ENCODE measurements at regions not wholly inside any gene's neighbourhood (a gene's known extent, or its start where the extent isn't known, plus 50 kb on each side); places are given as distances from the start of the nearest gene placed in this dataset.
"Not testable (repeated sequence)": the region's sequence is repeated elsewhere in the genome, so short reads cannot be mapped to it uniquely, and the experiment has no call there.

GRCh38 chr10:23581906-23582450 is 143.1 kb downstream of the OTUD1 start:
- Mint-ChIP-seq H3K4me3 (no peak overlapping the region), H3K36me3 (ENCODE audit: low read depth) (no peaks in the 10 kb centered on the region), H3K27me3 (ENCODE audit: insufficient read depth) (no peaks in the 10 kb centered on the region), H3K9me3 (no peaks in the 10 kb centered on the region), H3K27ac (no peak overlapping the region), H3K4me1 (ENCODE audit: low read depth) (no peaks in the 10 kb centered on the region)
- TF ChIP-seq CTCF (IDR thresholded peaks at IDR 0.05), result no peak
- no peak for DNase-seq

- Mint-ChIP-seq H3K36me3 (ENCODE audit: low read depth) (no peaks in the 10 kb centered on the region), H3K9me3 (peaks cover 16% of the 10 kb centered on the region), H3K27me3 (ENCODE audit: insufficient read depth) (no peaks in the 10 kb centered on the region), H3K4me3 (no peak overlapping the region), H3K4me1 (ENCODE audit: low read depth) (no peaks in the 10 kb centered on the region), H3K27ac (no peak overlapping the region)
- DNase-seq, result no peak
- no peak for TF ChIP-seq CTCF (IDR thresholded peaks at IDR 0.05)
These were observed 145.5 kb downstream of the OTUD1 start for GRCh38 chr10:23584396-23584795.

GRCh38 chr10:23585186-23585585 is 146.3 kb downstream of the OTUD1 start:
- H3K4me3 Mint-ChIP-seq, result no peak overlapping the region
- H3K9me3 Mint-ChIP-seq, result peaks cover 17% of the 10 kb centered on the region
- no peak for TF ChIP-seq CTCF (IDR thresholded peaks at IDR 0.05)
- H3K36me3 Mint-ChIP-seq (ENCODE audit: low read depth), result no peaks in the 10 kb centered on the region
- no peaks in the 10 kb centered on the region for H3K4me1 Mint-ChIP-seq (ENCODE audit: low read depth)
- DNase-seq, result no peak
- no peaks in the 10 kb centered on the region for H3K27me3 Mint-ChIP-seq (ENCODE audit: insufficient read depth)
- H3K27ac Mint-ChIP-seq, result no peak overlapping the region

DNA sequence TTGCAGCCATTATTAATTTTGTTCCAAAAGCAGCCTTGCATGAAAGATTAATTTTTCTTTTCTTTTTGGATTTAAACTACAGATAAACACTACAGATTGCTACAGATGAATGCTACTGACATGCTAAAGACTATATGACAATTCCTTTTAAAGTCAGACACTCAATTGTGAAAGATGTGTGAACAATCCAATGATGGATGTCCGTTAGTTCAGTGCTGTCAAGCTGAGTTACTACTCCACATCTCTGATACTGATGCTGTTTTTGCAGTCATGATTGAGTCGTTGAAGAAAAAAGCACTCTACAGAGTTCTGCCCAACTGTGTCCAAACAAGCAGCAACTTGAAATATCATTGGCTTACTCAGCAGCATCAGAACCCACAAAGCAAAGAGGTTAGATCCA is 146.8 kb downstream of the OTUD1 start:
- Mint-ChIP-seq H3K9me3 (peaks cover 17% of the 10 kb centered on the region), H3K27ac (no peak overlapping the region), H3K27me3 (ENCODE audit: insufficient read depth) (no peaks in the 10 kb centered on the region), H3K36me3 (ENCODE audit: low read depth) (no peaks in the 10 kb centered on the region), H3K4me3 (no peak overlapping the region), H3K4me1 (ENCODE audit: low read depth) (no peaks in the 10 kb centered on the region)
- DNase-seq, result no peak
- no peak for TF ChIP-seq CTCF (IDR thresholded peaks at IDR 0.05)

- H3K9me3 Mint-ChIP-seq, result peaks cover 58% of the 10 kb centered on the region
- H3K27ac Mint-ChIP-seq; H3K36me3 Mint-ChIP-seq (ENCODE audit: low read depth); H3K4me3 Mint-ChIP-seq; H3K27me3 Mint-ChIP-seq (ENCODE audit: insufficient read depth); DNase-seq; H3K4me1 Mint-ChIP-seq (ENCODE audit: low read depth): not testable (repeated sequence)
These were observed 156.4 kb downstream of the OTUD1 start for GRCh38 chr10:23595278-23595677.

GRCh38 chr10:23604613-23605012 is 165.7 kb downstream of the OTUD1 start:
- Mint-ChIP-seq H3K9me3 (peaks cover 46% of the 10 kb centered on the region), H3K36me3 (ENCODE audit: low read depth) (no peaks in the 10 kb centered on the region), H3K27ac (no peak overlapping the region), H3K27me3 (ENCODE audit: insufficient read depth) (no peaks in the 10 kb centered on the region), H3K4me1 (ENCODE audit: low read depth) (no peaks in the 10 kb centered on the region), H3K4me3 (no peak overlapping the region)
- no peak for TF ChIP-seq CTCF (IDR thresholded peaks at IDR 0.05)
- no peak for DNase-seq
